ENCODE measurements at regions not wholly inside any gene's neighbourhood (a gene's known extent, or its start where the extent isn't known, plus 50 kb on each side); places are given as distances from the start of the nearest gene placed in this dataset.

- TF ChIP-seq CTCF (conservative IDR thresholded peaks at IDR 0.05 in 1 of 2, IDR thresholded peaks at IDR 0.05 in 1 of 2; ENCODE audit: extremely low read depth in 1 of 2, insufficient read depth in 1 of 2, low read depth in 1 of 2, low read length in 2 of 2) (no peak), EZH2 (IDR thresholded peaks at IDR 0.05; ENCODE audit: borderline replicate concordance, low read length) (no peak)
Observed at GRCh38 chrX:140923118-140923517, 79.3 kb upstream of the SPANXB1 start.

Data from mammary epithelial cell (primary cell).